ENCODE measurements at regions not wholly inside any gene's neighbourhood (a gene's known extent, or its start where the extent isn't known, plus 50 kb on each side); places are given as distances from the start of the nearest gene placed in this dataset.

GRCh38 chr18:24930478-24930877 is 421.5 kb downstream of the ZNF521 start:
- H3K23me2 ChIP-seq (ENCODE audit: insufficient read length, low read depth, low read length, poor library complexity, severe bottlenecking), result no peaks in the 10 kb centered on the region
- no peak overlapping the region for H4K8ac ChIP-seq (replicated peaks; ENCODE audit: insufficient read length, low read depth, low read length)
- Mint-ChIP-seq H3K36me3 (ENCODE audit: insufficient read depth in 1 of 3, low read depth in 3 of 3) (no peaks in the 10 kb centered on the region; a peak in 1 of 7 replicates), H3K9me3 (no peaks in the 10 kb centered on the region; a peak in 1 of 5 replicates), H3K27me3 (ENCODE audit: low read depth) (peaks cover 19% of the 10 kb centered on the region), H3K27ac (peak overlapping the region in 2 of 3 experiments; percentile 13 to 38; a peak in 3 of 7 replicates), H3K4me1 (peaks cover 30 to 33% of the 10 kb centered on the region in 2 experiments), H3K4me3 (no peak overlapping the region; a peak in 1 of 5 replicates)
- H2BK5ac ChIP-seq (ENCODE audit: insufficient read length, low read length), result no peak overlapping the region
- no peaks in the 10 kb centered on the region for H4K20me1 ChIP-seq (ENCODE audit: control insufficient read depth, insufficient read depth, insufficient read length)
- H3K79me2 ChIP-seq (ENCODE audit: insufficient read depth, low read length), result no peaks in the 10 kb centered on the region
- no CpG with 5 or more reads among the region's 2 CpGs for WGBS (ENCODE audit: extremely low coverage, insufficient read length, low lambda C conversion rate)
- no peak overlapping the region for H2BK120ac ChIP-seq (ENCODE audit: low read depth, low read length, poor library complexity, severe bottlenecking)
- no peak overlapping the region for H3K9ac ChIP-seq (ENCODE audit: extremely low read depth, insufficient read length, low read length)
- no peak for DNase-seq
- H4K5ac ChIP-seq (ENCODE audit: insufficient read length, low read depth, low read length), result no peak overlapping the region
- no peak overlapping the region for H2BK20ac ChIP-seq (ENCODE audit: low read depth, low read length, poor library complexity, severe bottlenecking)
- H3T11ph ChIP-seq (ENCODE audit: low read length), result no peak overlapping the region
- no peak overlapping the region for H3K23ac ChIP-seq (ENCODE audit: insufficient read length, low read depth, low read length)
- no peak overlapping the region for H3K4ac ChIP-seq (ENCODE audit: low read depth, low read length)
- H3K4me1 ChIP-seq (ENCODE audit: insufficient read depth, low read length), result peaks cover 8% of the 10 kb centered on the region; the same call in 1 of the 2 replicates
- no peaks in the 10 kb centered on the region for H3K27me3 ChIP-seq (ENCODE audit: insufficient read depth, low read length)
- no peak overlapping the region for H3K4me2 ChIP-seq (ENCODE audit: insufficient read depth, insufficient read length, low read length)
- no peak overlapping the region for H2BK12ac ChIP-seq (ENCODE audit: insufficient read length, low read depth, low read length)
- no peak overlapping the region for H3K18ac ChIP-seq (ENCODE audit: insufficient read length, low read depth, low read length)
- no peaks in the 10 kb centered on the region for H3K9me3 ChIP-seq (ENCODE audit: control insufficient read depth, low read depth, low read length)
- no peak overlapping the region for H2AK5ac ChIP-seq (ENCODE audit: insufficient read length, low read length)
- H3K56ac ChIP-seq (ENCODE audit: insufficient read length, low read depth, low read length), result no peak overlapping the region
- H3K27ac ChIP-seq (ENCODE audit: insufficient read length, low read depth, low read length), result no peak overlapping the region
- no peak overlapping the region for H2BK15ac ChIP-seq (ENCODE audit: low read depth, low read length)
- H3K14ac ChIP-seq (ENCODE audit: insufficient read depth, low read length), result no peak overlapping the region
- H3K79me1 ChIP-seq (ENCODE audit: insufficient read depth, low read depth, low read length, poor library complexity, severe bottlenecking), result no peaks in the 10 kb centered on the region
- no peak for TF ChIP-seq CTCF (conservative IDR thresholded peaks at IDR 0.05)
- no peak overlapping the region for H2AFZ ChIP-seq (ENCODE audit: low read length)
- H4K91ac ChIP-seq (ENCODE audit: insufficient read length, low read depth, low read length), result no peak overlapping the region
